SHP77 treated with DMSO at 0.1 percent for 48 hours (cell line): ENCODE measurements at regions not wholly inside any gene's neighbourhood (a gene's known extent, or its start where the extent isn't known, plus 50 kb on each side); places are given as distances from the start of the nearest gene placed in this dataset.
"Not testable (repeated sequence)": the region's sequence is repeated elsewhere in the genome, so short reads cannot be mapped to it uniquely, and the experiment has no call there.

Experiments used
- DNase-seq: peaks from one replicate; lab custom pipeline; 2025; lab: John Stamatoyannopoulos, UW

- DNase-seq = no peak
These were observed 291.4 kb upstream of the FZD8 start for GRCh38 chr10:35933491-35933890.

- not testable (repeated sequence) for DNase-seq
These were observed 287.9 kb upstream of the FZD8 start for GRCh38 chr10:35929962-35930361.

GRCh38 chr10:35928748-35929147, 286.7 kb upstream of the FZD8 start:
- no peak for DNase-seq

GRCh38 chr10:35927990-35928488, 285.9 kb upstream of the FZD8 start:
- DNase-seq = no peak

GRCh38 chr10:35927341-35927740, 285.2 kb upstream of the FZD8 start:
- no peak for DNase-seq

- no peak for DNase-seq
These were observed 284.8 kb upstream of the FZD8 start for GRCh38 chr10:35926846-35927245.

GRCh38 chr10:35925493-35925892, 283.4 kb upstream of the FZD8 start:
- no peak for DNase-seq

GRCh38 chr10:35924759-35925158, 282.7 kb upstream of the FZD8 start:
- no peak for DNase-seq

- no peak for DNase-seq
These were observed 280.9 kb upstream of the FZD8 start for GRCh38 chr10:35922876-35923600.

- no peak for DNase-seq
These were observed 279.8 kb upstream of the FZD8 start for GRCh38 chr10:35921866-35922350.

- DNase-seq = no peak
These were observed 274.7 kb upstream of the FZD8 start for GRCh38 chr10:35916791-35917190.

GRCh38 chr10:35913628-35914027, 271.5 kb upstream of the FZD8 start:
- no peak for DNase-seq

- no peak for DNase-seq
These were observed 270.8 kb upstream of the FZD8 start for GRCh38 chr10:35912615-35913569.

GRCh38 chr10:35911954-35912353, 269.9 kb upstream of the FZD8 start:
- no peak for DNase-seq

- no peak for DNase-seq
These were observed 269.1 kb upstream of the FZD8 start for GRCh38 chr10:35911233-35911632.

- no peak for DNase-seq
These were observed 268.1 kb upstream of the FZD8 start for GRCh38 chr10:35910234-35910633.

GRCh38 chr10:35909121-35909720, 267.1 kb upstream of the FZD8 start:
- DNase-seq = no peak

- no peak for DNase-seq
These were observed 266.4 kb upstream of the FZD8 start for GRCh38 chr10:35908451-35908850.

GRCh38 chr10:35907548-35907947, 265.5 kb upstream of the FZD8 start:
- DNase-seq = no peak

- no peak for DNase-seq
These were observed 264.1 kb upstream of the FZD8 start for GRCh38 chr10:35906155-35906554.

- no peak for DNase-seq
These were observed 260.9 kb upstream of the FZD8 start for GRCh38 chr10:35903021-35903420.

GRCh38 chr10:35898716-35899440, 256.8 kb upstream of the FZD8 start:
- no peak for DNase-seq
